ENCODE measurements at regions not wholly inside any gene's neighbourhood (a gene's known extent, or its start where the extent isn't known, plus 50 kb on each side); places are given as distances from the start of the nearest gene placed in this dataset.
"Not testable (repeated sequence)": the region's sequence is repeated elsewhere in the genome, so short reads cannot be mapped to it uniquely, and the experiment has no call there.

DNA sequence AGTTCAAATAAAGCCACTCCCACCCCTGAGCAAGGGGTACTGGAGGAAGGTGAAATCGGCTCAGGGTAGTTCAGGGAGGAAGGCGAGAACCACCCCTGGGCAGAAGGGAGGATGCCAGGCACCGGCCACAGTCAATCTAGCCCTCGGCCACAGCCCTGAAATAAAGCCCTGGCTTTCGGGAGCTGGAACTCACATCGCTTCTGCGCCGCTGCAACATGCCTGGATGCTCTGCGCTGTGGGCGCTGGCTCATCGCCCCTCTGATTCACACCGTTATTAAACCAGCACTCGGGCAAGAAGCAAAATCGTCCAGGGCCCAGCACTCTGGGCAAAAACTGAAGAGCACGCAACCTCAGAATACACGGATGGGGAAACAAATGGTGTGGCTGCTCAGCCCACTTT lies 136.9 kb upstream of the RREB1 start:
- no peak for DNase-seq (ENCODE audit: low read depth in 2 of 2)

DNA sequence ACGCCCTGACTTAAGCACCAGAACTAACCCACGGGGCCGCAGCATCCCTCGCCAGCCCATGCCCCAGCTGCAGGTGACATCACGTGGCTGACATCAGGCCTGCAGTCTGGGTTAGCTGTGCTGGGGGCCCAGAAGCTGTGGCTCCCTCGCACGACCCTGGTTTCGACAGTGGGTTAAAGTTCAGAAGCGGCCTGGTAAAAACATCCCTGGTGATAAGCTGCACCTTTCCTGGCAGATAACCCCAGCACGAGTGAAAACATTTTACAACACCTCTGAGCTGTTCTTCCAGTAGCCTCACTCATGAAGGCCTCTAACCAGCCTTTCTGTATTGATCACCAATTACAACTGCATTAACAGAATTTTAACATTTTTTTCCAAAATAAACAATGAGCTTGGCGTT lies 136.4 kb upstream of the RREB1 start:
- DNase-seq (ENCODE audit: low read depth in 2 of 2): no peak

GRCh38 chr6:6972456-6972855 lies 135.3 kb upstream of the RREB1 start:
- no peak for DNase-seq (ENCODE audit: low read depth in 2 of 2)

DNA sequence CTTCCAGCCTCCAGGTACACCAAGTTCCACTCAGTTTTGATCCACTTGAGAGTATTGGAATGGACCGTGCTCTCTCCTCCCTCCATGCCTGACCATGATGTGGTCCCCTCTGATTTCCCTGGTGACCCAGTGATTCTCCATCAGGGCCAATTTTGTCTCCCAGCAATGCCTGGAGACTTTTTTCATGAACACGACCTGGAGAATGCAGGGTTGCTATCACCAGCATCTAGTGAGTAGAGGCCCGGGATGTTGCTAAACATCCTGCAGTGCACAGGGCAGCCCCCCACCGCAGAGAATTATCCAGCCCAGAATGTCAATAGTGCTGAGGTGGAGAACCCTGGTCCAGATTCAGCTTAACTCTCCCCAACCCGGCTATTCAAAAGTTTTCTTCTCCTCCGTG lies 134.0 kb upstream of the RREB1 start:
- no peak for DNase-seq (ENCODE audit: low read depth in 2 of 2)

DNA sequence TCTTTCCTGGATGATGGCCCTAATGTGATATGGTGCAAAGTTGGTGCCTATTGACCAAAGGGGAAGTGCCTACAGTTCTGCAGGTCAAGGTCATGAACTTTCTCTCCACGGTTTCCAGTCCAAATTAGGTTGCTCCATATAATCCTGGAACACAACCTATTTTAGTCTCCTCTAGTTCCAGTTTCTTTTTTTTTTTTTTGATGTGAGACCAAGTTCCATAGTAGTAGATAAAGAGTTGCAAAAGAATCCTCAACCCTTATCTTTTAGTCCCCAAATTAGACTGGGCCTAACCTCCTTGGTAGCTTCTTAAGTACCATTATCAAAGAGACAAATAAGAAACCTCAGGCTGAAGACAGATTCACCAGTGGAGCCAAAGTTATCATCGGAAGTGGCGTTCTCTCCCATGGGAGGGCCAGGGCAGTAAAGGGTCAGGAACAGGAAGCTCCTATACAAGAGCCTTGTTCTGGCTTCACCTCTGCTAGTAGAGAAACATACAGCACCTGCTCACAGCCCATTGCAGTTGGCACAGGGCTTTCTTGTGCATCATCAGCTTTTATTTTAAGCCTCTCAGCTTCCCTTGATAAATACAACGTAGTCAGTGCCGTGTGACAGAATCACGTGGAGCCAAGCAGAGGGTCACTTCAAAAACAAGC lies 132.2 kb upstream of the RREB1 start:
- DNase-seq (ENCODE audit: low read depth in 2 of 2): peak; percentile 13 to 64

GRCh38 chr6:6976193-6976592 lies 131.6 kb upstream of the RREB1 start:
- DNase-seq (ENCODE audit: low read depth in 2 of 2): no peak

GRCh38 chr6:6978731-6979130 lies 129.0 kb upstream of the RREB1 start:
- no peak for DNase-seq (ENCODE audit: low read depth in 2 of 2)

GRCh38 chr6:6980999-6981597 lies 126.7 kb upstream of the RREB1 start:
- DNase-seq (ENCODE audit: low read depth in 2 of 2): no peak

DNA sequence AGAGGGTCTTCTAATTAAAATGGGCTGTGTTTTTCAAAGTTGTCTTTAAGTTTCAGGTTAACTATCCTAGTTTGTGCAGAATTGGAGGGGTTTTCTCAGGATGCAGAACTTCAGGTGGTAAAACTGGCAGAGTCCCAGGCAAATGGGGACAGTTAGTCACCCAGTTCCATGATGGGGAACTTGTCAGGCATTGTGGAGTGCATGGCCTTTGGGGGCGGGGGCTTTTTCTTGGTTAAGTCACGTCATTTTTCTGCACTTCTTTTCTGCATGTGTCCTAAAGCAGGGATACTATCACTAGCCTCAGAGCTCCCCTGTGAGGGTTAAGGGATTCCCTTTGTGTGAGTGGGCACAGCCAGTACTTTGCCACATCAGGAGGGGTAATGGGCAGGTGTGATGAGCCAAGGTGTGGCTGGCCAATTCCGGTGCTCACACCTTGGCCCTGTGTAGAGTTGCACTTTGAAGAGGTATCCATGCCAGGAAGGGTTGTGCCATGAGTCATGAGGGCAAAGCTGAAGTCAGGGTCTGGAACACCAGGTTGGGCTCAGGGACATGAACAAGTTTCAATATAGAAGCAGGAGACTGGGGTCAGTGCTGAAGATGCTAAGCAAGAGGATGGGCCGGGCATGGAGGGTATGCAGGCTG lies 126.0 kb upstream of the RREB1 start:
- DNase-seq (ENCODE audit: low read depth in 2 of 2): no peak

GRCh38 chr6:6982663-6983062 lies 125.1 kb upstream of the RREB1 start:
- no peak for DNase-seq (ENCODE audit: low read depth in 2 of 2)

GRCh38 chr6:6984585-6985366 lies 123.0 kb upstream of the RREB1 start:
- no peak for DNase-seq (ENCODE audit: low read depth in 2 of 2)

GRCh38 chr6:6986344-6986743 lies 121.4 kb upstream of the RREB1 start:
- no peak for DNase-seq (ENCODE audit: low read depth in 2 of 2)

- no peak for DNase-seq (ENCODE audit: low read depth in 2 of 2)
Measured at GRCh38 chr6:6987749-6988148, 120.0 kb upstream of the RREB1 start.

DNA sequence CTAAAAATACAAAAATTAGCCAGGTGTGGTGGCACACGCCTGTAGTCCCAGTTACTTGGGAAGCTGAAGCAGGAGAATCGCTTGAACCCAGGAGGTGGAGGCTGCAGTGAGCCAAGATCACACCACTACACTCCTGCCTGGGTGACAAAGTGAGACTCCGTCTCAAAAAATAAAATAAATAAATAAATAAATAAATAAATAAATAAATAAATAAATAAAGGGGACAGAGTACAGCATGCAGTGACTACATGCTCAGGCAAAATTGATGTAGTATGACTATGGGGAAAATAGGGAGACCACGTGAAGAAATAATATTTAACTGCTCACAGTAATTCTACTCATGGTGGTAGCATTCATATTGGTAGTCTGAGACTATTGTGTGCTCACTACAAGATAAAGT lies 117.7 kb upstream of the RREB1 start:
- DNase-seq (ENCODE audit: low read depth in 2 of 2): not testable (repeated sequence)

DNA sequence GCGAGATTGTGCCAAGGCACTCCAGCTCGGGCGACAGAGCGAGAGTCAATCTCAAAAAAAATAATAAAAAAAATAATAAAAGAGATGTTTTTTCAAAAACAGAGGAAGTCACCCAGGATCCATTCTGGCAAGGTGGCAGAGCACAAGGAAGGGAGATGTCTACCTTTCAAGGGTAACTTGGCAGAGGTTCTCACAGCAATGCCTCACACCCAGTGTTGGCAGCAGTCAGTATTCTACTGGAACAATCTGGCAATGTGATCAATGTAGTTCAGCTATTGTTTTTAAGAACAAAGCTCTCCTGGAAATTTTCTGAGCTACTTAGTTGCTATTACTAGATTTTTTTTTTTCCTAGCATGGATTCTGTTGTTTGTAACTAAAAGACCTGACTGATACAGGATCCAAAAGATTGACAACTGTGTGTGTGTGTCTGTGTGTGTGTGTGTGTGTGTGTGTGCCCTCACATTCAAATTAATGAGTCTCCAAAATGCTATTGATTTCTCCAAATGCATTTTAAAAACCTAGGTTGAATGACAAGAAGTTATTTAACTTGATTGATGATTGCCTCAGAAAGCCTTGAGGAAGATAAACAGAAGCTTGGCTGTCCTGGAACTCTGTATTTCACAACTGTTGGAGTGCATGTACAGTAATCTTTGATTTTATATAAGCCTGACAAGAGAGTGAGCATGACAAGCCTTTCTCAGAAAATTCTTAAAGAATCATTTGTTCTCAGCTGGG lies 114.1 kb upstream of the RREB1 start:
- no peak for DNase-seq (ENCODE audit: low read depth in 2 of 2)

- no peak for DNase-seq (ENCODE audit: low read depth in 2 of 2)
Measured at GRCh38 chr6:6994796-6995195, 113.0 kb upstream of the RREB1 start.

- DNase-seq (ENCODE audit: low read depth in 2 of 2): no peak
Measured at GRCh38 chr6:6995328-6995727, 112.4 kb upstream of the RREB1 start.

- no peak for DNase-seq (ENCODE audit: low read depth in 2 of 2)
Measured at GRCh38 chr6:6996124-6996523, 111.6 kb upstream of the RREB1 start.

GRCh38 chr6:6997263-6998193 lies 110.2 kb upstream of the RREB1 start:
- no peak for DNase-seq (ENCODE audit: low read depth in 2 of 2)

DNA sequence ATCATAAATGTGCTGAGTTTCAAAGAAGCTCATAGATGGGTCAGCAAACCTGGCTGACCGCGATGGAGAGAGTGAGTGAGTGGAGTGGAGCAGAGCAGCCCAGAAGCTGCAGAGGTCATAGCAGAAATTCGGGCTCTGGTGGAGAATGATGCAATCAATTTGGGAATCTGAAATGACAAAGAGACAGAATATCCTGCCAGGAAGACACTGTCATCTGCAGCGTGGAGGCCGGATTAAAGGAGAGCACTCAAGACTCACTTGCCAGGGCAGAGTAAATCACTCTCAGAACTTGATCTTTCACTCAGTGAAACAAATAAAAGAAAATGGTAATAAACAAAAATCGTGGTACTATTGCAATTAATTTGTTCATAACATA lies 109.6 kb upstream of the RREB1 start:
- no peak for DNase-seq (ENCODE audit: low read depth in 2 of 2)

Data from dermis microvascular lymphatic vessel endothelial cell (primary cell).